ENCODE measurements at regions not wholly inside any gene's neighbourhood (a gene's known extent, or its start where the extent isn't known, plus 50 kb on each side); places are given as distances from the start of the nearest gene placed in this dataset.

DNA sequence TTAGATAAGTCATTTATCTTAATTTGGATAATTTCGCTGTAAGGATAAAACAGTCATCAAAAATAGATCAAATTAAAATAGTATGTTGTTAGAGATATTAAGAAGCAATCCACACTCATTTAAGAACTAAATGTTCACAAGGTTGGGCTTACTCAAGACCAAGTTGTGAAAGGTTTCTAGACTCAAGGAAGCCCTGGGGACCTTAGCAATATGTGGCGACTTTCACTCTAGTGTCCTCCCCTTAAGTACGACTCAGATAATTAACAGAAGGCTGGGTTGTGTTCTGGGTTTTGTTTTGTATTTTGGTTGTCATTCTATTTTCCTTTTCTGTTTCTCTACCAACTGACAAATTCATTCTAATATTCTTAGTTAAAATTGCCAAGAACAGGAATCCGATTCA lies 1008.0 kb downstream of the PCDH9 start:
- TF ChIP-seq ZNF530 (CRISPR knock-in tag; IDR thresholded peaks at IDR 0.05; ENCODE audit: low read depth) (no peak), ZSCAN29 (CRISPR knock-in tag; conservative IDR thresholded peaks at IDR 0.05) (no peak), DPF2 (CRISPR knock-in tag; IDR thresholded peaks at IDR 0.05; ENCODE audit: borderline replicate concordance, low read depth) (no peak), RCOR2 (CRISPR knock-in tag; IDR thresholded peaks at IDR 0.05) (no peak), PHF20 (CRISPR knock-in tag; IDR thresholded peaks at IDR 0.05) (no peak)
- TF ChIP-seq, protein P1, sequence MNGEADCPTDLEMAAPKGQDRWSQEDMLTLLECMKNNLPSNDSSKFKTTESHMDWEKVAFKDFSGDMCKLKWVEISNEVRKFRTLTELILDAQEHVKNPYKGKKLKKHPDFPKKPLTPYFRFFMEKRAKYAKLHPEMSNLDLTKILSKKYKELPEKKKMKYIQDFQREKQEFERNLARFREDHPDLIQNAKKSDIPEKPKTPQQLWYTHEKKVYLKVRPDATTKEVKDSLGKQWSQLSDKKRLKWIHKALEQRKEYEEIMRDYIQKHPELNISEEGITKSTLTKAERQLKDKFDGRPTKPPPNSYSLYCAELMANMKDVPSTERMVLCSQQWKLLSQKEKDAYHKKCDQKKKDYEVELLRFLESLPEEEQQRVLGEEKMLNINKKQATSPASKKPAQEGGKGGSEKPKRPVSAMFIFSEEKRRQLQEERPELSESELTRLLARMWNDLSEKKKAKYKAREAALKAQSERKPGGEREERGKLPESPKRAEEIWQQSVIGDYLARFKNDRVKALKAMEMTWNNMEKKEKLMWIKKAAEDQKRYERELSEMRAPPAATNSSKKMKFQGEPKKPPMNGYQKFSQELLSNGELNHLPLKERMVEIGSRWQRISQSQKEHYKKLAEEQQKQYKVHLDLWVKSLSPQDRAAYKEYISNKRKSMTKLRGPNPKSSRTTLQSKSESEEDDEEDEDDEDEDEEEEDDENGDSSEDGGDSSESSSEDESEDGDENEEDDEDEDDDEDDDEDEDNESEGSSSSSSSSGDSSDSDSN (CRISPR knock-in tag; IDR thresholded peaks at IDR 0.05) = no peak
- TF ChIP-seq, protein P2, sequence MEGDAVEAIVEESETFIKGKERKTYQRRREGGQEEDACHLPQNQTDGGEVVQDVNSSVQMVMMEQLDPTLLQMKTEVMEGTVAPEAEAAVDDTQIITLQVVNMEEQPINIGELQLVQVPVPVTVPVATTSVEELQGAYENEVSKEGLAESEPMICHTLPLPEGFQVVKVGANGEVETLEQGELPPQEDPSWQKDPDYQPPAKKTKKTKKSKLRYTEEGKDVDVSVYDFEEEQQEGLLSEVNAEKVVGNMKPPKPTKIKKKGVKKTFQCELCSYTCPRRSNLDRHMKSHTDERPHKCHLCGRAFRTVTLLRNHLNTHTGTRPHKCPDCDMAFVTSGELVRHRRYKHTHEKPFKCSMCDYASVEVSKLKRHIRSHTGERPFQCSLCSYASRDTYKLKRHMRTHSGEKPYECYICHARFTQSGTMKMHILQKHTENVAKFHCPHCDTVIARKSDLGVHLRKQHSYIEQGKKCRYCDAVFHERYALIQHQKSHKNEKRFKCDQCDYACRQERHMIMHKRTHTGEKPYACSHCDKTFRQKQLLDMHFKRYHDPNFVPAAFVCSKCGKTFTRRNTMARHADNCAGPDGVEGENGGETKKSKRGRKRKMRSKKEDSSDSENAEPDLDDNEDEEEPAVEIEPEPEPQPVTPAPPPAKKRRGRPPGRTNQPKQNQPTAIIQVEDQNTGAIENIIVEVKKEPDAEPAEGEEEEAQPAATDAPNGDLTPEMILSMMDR (CRISPR knock-in tag; IDR thresholded peaks at IDR 0.05) = no peak
- TF ChIP-seq, protein P3, sequence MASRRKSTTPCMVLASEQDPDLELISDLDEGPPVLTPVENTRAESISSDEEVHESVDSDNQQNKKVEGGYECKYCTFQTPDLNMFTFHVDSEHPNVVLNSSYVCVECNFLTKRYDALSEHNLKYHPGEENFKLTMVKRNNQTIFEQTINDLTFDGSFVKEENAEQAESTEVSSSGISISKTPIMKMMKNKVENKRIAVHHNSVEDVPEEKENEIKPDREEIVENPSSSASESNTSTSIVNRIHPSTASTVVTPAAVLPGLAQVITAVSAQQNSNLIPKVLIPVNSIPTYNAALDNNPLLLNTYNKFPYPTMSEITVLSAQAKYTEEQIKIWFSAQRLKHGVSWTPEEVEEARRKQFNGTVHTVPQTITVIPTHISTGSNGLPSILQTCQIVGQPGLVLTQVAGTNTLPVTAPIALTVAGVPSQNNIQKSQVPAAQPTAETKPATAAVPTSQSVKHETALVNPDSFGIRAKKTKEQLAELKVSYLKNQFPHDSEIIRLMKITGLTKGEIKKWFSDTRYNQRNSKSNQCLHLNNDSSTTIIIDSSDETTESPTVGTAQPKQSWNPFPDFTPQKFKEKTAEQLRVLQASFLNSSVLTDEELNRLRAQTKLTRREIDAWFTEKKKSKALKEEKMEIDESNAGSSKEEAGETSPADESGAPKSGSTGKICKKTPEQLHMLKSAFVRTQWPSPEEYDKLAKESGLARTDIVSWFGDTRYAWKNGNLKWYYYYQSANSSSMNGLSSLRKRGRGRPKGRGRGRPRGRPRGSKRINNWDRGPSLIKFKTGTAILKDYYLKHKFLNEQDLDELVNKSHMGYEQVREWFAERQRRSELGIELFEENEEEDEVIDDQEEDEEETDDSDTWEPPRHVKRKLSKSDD (CRISPR knock-in tag; IDR thresholded peaks at IDR 0.05; ENCODE audit: low read depth) = no peak
